Panc1 (cell line): ENCODE measurements at regions not wholly inside any gene's neighbourhood (a gene's known extent, or its start where the extent isn't known, plus 50 kb on each side); places are given as distances from the start of the nearest gene placed in this dataset.
A peak's percentile ranks its signal among the peaks of the same experiment; 100 is the strongest.

ENCODE experiments used
- ATAC-seq: fragments of 200-7000 bp; cut with Tn5 transposase; 2 replicates; pipeline ENCODE4 v1.9.1; 2020; ENCODE audit warnings: mild to moderate bottlenecking, moderate library complexity
- BruUV-seq: library from RNA; stranded (reverse); fragments of 400-500 nt; replicated peaks from 2 replicates; lab custom pipeline; 2021; lab: Mats Ljungman, UMichigan
- CTCF ChIA-PET: fragments of 300-600 bp; sonication (Branson Sonifier 250); formaldehyde crosslinking; loops from one replicate; lab custom pipeline; 2022; ENCODE audit warnings: antibody characterized with exemption; lab: Charles Lee
- POLR2A ChIA-PET: fragments of 300-600 bp; sonication (Branson Sonifier 250); formaldehyde crosslinking; loops from one replicate; lab custom pipeline; 2022; ENCODE audit warnings: antibody characterized with exemption; lab: Charles Lee
- DNase-seq: peaks from one replicate; pipeline ENCODE4 v3.0.0-alpha.2; 2010; ENCODE audit warnings: low read depth, low spot score
- H3K27ac ChIP-seq: 2 replicates; pipeline ENCODE4 v1.5.1; 2011; ENCODE audit warnings: mild to moderate bottlenecking, low read length, inconsistent platforms
- H3K27me3 ChIP-seq: fragments of 200-500 bp; sonication (Bioruptor generic); 2 replicates; pipeline ENCODE4 v1.6.0; 2014; ENCODE audit warnings: low read length, inconsistent platforms; ENCODE audit not compliant: control insufficient read depth, insufficient read depth
- H3K36me3 ChIP-seq: fragments of 200-500 bp; sonication (Bioruptor generic); 2 replicates; pipeline ENCODE4 v1.5.1; 2014; ENCODE audit warnings: inconsistent platforms, mild to moderate bottlenecking, low read length, moderate library complexity; ENCODE audit not compliant: control insufficient read depth, insufficient read depth
- H3K4me1 ChIP-seq: 2 replicates; pipeline ENCODE4 v1.5.1; 2011; ENCODE audit warnings: inconsistent platforms, mild to moderate bottlenecking, low read length, moderate library complexity; ENCODE audit not compliant: control insufficient read depth, insufficient read depth
- H3K4me3 ChIP-seq, 2 experiments: 2 replicates each; pipeline ENCODE4 v1.5.1; 2011 to 2012; ENCODE audit warnings: low read depth in 2 of 2, low read length in 2 of 2, mild to moderate bottlenecking in 2 of 2, inconsistent platforms in 1 of 2, moderate library complexity in 1 of 2
- H3K9me3 ChIP-seq: fragments of 200-500 bp; sonication (Bioruptor generic); 2 replicates; pipeline ENCODE4 v1.5.1; 2014; ENCODE audit warnings: low read depth, mild to moderate bottlenecking, inconsistent platforms, low read length, moderate library complexity; ENCODE audit not compliant: control insufficient read depth, insufficient read depth
- CTCF ChIP-seq: fragments of 450-650 bp; IDR thresholded peaks from 2 replicates; pipeline ENCODE4 v1.5.1; 2017; ENCODE audit warnings: mild to moderate bottlenecking
- POLR2AphosphoS5 ChIP-seq: IDR thresholded peaks from 2 replicates; pipeline ENCODE4 v1.6.1; 2012; ENCODE audit warnings: mild to moderate bottlenecking, low read depth, low read length, moderate library complexity
- REST ChIP-seq, 2 experiments: IDR thresholded peaks; 2 replicates each; pipeline ENCODE4 v1.6.1; 2011 to 2012; ENCODE audit warnings: low read depth in 2 of 2, control low read depth in 1 of 2, low read length in 1 of 2, mild to moderate bottlenecking in 1 of 2, moderate library complexity in 1 of 2; ENCODE audit not compliant: insufficient read depth in 1 of 2
- SIN3A ChIP-seq: IDR thresholded peaks from 2 replicates; pipeline ENCODE4 v1.6.1; 2012; ENCODE audit warnings: low read depth, mild to moderate bottlenecking, low read length, moderate library complexity, borderline replicate concordance; ENCODE audit not compliant: insufficient read depth
- TCF7L2 ChIP-seq: IDR thresholded peaks from 2 replicates; pipeline ENCODE4 v1.6.1; 2011; ENCODE audit warnings: mild to moderate bottlenecking, low read depth, low read length, inconsistent platforms
- in situ Hi-C: cut with HindIII; loops from 2 replicates; pipeline ENCODE4 v1.10.0; 2016; ENCODE audit warnings: low sequenced_read_pairs, low pct_unique_long_range_greater_than_20kb
- intact Hi-C: fragments of 100-400 bp; cut with micrococcal nuclease; formaldehyde crosslinking; loops from one replicate; pipeline ENCODE4 v1.10.0; 2022; ENCODE audit not compliant: unreplicated experiment

- H3K4me1 ChIP-seq = peaks cover 7% of the 10 kb centered on the region
- no TSS peak for BruUV-seq
- ChIA-PET POLR2A (no interaction called here), CTCF (no interaction called here)
- no peak overlapping the region for H3K4me3 ChIP-seq
- intact Hi-C loops = no loop called here
- DNase-seq = no peak
- in situ Hi-C loops = no loop called here
- TF ChIP-seq CTCF (no peak), REST (IDR thresholded peaks at IDR 0.05; ENCODE audit: insufficient read depth in 1 of 2, low read depth in 2 of 2, low read length in 1 of 2) (no peak), POLR2AphosphoS5 (no peak), TCF7L2 (no peak), SIN3A (no peak)
- H3K27ac ChIP-seq = peak overlapping the region; percentile 79; the same call in 1 of the 2 replicates
- ATAC-seq = peak; percentile 63; the same call in 1 of the 2 replicates
- no peaks in the 10 kb centered on the region for H3K36me3 ChIP-seq
- no peaks in the 10 kb centered on the region for H3K27me3 ChIP-seq
- H3K9me3 ChIP-seq = peaks cover under 1% of the 10 kb centered on the region; the same call in 1 of the 2 replicates
Measured at GRCh38 chr6:139960671-139961070, 586.2 kb upstream of the CITED2 start.

GRCh38 chr6:139955366-139956155, 581.1 kb upstream of the CITED2 start:
- DNase-seq (no peak), ATAC-seq (no peak)
- ChIA-PET CTCF (no interaction called here), POLR2A (no interaction called here)
- Histone ChIP-seq H3K9me3 (peaks cover 10% of the 10 kb centered on the region), H3K4me3 (no peak overlapping the region), H3K4me1 (peaks cover 2% of the 10 kb centered on the region; the same call in 1 of the 2 replicates), H3K27ac (peak overlapping the region; percentile 31; the same call in 1 of the 2 replicates), H3K27me3 (no peaks in the 10 kb centered on the region), H3K36me3 (no peaks in the 10 kb centered on the region)
- BruUV-seq = no TSS peak
- intact Hi-C loops = no loop called here
- TF ChIP-seq POLR2AphosphoS5 (no peak), TCF7L2 (no peak), REST (IDR thresholded peaks at IDR 0.05; ENCODE audit: insufficient read depth in 1 of 2, low read depth in 2 of 2, low read length in 1 of 2) (no peak), SIN3A (no peak), CTCF (no peak)
- in situ Hi-C loops = no loop called here
